ENCODE measurements at regions not wholly inside any gene's neighbourhood (a gene's known extent, or its start where the extent isn't known, plus 50 kb on each side); places are given as distances from the start of the nearest gene placed in this dataset.

DNA sequence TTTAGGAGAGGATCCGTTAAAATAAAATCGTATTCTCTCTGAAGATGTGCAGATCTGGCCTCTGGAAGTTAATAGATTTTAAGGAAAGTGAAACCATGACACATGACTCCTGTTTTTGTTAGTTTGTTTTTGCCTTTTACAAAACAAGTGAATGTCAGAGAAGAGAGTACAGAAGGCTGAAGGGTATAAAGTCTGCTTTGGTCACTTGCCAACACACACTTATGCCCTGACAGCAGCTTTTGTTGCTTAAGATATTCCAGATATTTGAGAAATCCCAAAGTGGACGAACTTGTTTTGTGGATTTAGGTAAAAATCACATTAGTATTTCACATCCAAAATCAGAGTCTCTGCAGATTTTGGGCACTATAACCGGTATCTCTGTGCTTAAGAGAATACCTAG is 192.4 kb upstream of the RASGEF1B start:
- FAIRE-seq (no peak), ATAC-seq (no peak), DNase-seq (ENCODE audit: low read depth, low spot score) (no peak)
- in situ Hi-C loops (cut with MboI) (no loop called here), intact Hi-C loops (cut with micrococcal nuclease; ENCODE audit: unreplicated experiment) (no loop called here)
- ChIA-PET SMC1A (ENCODE audit: uncharacterized antibody, unreplicated experiment) (interaction anchor here (1.1 kb wide), 1 partner anchor 12 kb away, joined by 4 read pairs; no protein-coding TSS in a partner anchor), POLR2A (no interaction called here), CTCF (no interaction called here), RAD21 (ENCODE audit: unreplicated experiment) (no interaction called here)
- no peak for TF ChIP-seq RFX5 (IDR thresholded peaks at IDR 0.05; ENCODE audit: low read depth, low read length)
- Histone ChIP-seq H3K4me2 (ENCODE audit: control insufficient read depth, insufficient read depth) (no peak overlapping the region), H3K79me2 (ENCODE audit: control insufficient read depth, insufficient read depth, low read length) (no peaks in the 10 kb centered on the region), H3K9me3 (replicated peaks; ENCODE audit: control insufficient read depth, insufficient read depth, low read length) (no peaks in the 10 kb centered on the region), H3K36me3 (ENCODE audit: control insufficient read depth in 2 of 2, insufficient read depth in 2 of 2, low read length in 1 of 2) (no peaks in the 10 kb centered on the region), H2AFZ (ENCODE audit: control insufficient read depth, low read depth, low read length) (no peak overlapping the region), H4K20me1 (ENCODE audit: control insufficient read depth, insufficient read depth) (no peaks in the 10 kb centered on the region), H3K27me3 (replicated peaks in 1 of 2; ENCODE audit: control insufficient read depth in 2 of 2, insufficient read depth in 2 of 2, low read length in 1 of 2) (peaks cover 0 to 2% of the 10 kb centered on the region in 2 experiments; a peak in 3 of 4 replicates), H3K4me3 (no peak overlapping the region), H3K9ac (ENCODE audit: control insufficient read depth, insufficient read depth, low read length) (no peak overlapping the region), H3K4me1 (ENCODE audit: control insufficient read depth, insufficient read depth, low read length) (no peaks in the 10 kb centered on the region), H3K27ac (ENCODE audit: control insufficient read depth, insufficient read depth) (no peak overlapping the region)
- WGBS (ENCODE audit: insufficient coverage, insufficient replicate concordance, low lambda C conversion rate, missing lambda C conversion rate), result 21% methylated on average over 4 of the region's 4 CpGs
- no TSS peak for BruUV-seq (replicated peaks)

GRCh38 chr4:81663368-81663767 is 191.7 kb upstream of the RASGEF1B start:
- no peaks in the 10 kb centered on the region for H3K36me3 ChIP-seq (ENCODE audit: control insufficient read depth in 2 of 2, insufficient read depth in 2 of 2, low read length in 1 of 2)
- H4K20me1 ChIP-seq (ENCODE audit: control insufficient read depth, insufficient read depth), result no peaks in the 10 kb centered on the region
- H3K9me3 ChIP-seq (replicated peaks; ENCODE audit: control insufficient read depth, insufficient read depth, low read length), result no peaks in the 10 kb centered on the region
- ATAC-seq (no peak), DNase-seq (ENCODE audit: low read depth, low spot score) (no peak), FAIRE-seq (no peak)
- no peaks in the 10 kb centered on the region for H3K4me1 ChIP-seq (ENCODE audit: control insufficient read depth, insufficient read depth, low read length)
- no peak overlapping the region for H3K4me3 ChIP-seq
- H3K4me2 ChIP-seq (ENCODE audit: control insufficient read depth, insufficient read depth), result no peak overlapping the region
- H3K79me2 ChIP-seq (ENCODE audit: control insufficient read depth, insufficient read depth, low read length), result no peaks in the 10 kb centered on the region
- in situ Hi-C loops (cut with MboI), result no loop called here
- BruUV-seq (replicated peaks), result no TSS peak
- 40% methylated on average over 2 of the region's 2 CpGs for WGBS (ENCODE audit: insufficient coverage, insufficient replicate concordance, low lambda C conversion rate, missing lambda C conversion rate)
- ChIA-PET CTCF (no interaction called here), RAD21 (ENCODE audit: unreplicated experiment) (no interaction called here), POLR2A (no interaction called here), SMC1A (ENCODE audit: uncharacterized antibody, unreplicated experiment) (no interaction called here)
- H2AFZ ChIP-seq (ENCODE audit: control insufficient read depth, low read depth, low read length), result no peak overlapping the region
- H3K27me3 ChIP-seq (replicated peaks in 1 of 2; ENCODE audit: control insufficient read depth in 2 of 2, insufficient read depth in 2 of 2, low read length in 1 of 2), result peaks cover 0 to 2% of the 10 kb centered on the region in 2 experiments; a peak in 3 of 4 replicates
- intact Hi-C loops (cut with micrococcal nuclease; ENCODE audit: unreplicated experiment), result no loop called here
- TF ChIP-seq ZNF384 (IDR thresholded peaks at IDR 0.05; ENCODE audit: borderline replicate concordance, low read depth, low read length) (no peak), KAT2A (conservative IDR thresholded peaks at IDR 0.05; ENCODE audit: control insufficient read depth, low read depth, low read length) (no peak), KLF5 (IDR thresholded peaks at IDR 0.05; ENCODE audit: partially characterized antibody) (no peak), MXI1 (IDR thresholded peaks at IDR 0.05; ENCODE audit: low read depth, low read length) (no peak), NR2C1 (IDR thresholded peaks at IDR 0.05) (no peak)
- no peak overlapping the region for H3K27ac ChIP-seq (ENCODE audit: control insufficient read depth, insufficient read depth)
- H3K9ac ChIP-seq (ENCODE audit: control insufficient read depth, insufficient read depth, low read length), result no peak overlapping the region

Data from GM12878 (cell line).